WERI-Rb-1 (cell line): ENCODE measurements at regions not wholly inside any gene's neighbourhood (a gene's known extent, or its start where the extent isn't known, plus 50 kb on each side); places are given as distances from the start of the nearest gene placed in this dataset.

Experiments
- DNase-seq: peaks from one replicate; pipeline ENCODE4 v3.0.0-alpha.2; 2020
- H3K27ac ChIP-seq: fragments of 250-450 bp; sonication (Bioruptor Pico); 2 replicates; pipeline ENCODE4 v1.5.1; 2020; ENCODE audit warnings: mild to moderate bottlenecking, moderate library complexity
- H3K27me3 ChIP-seq: fragments of 250-450 bp; sonication (Bioruptor Pico); 2 replicates; pipeline ENCODE4 v1.5.1; 2021; ENCODE audit warnings: mild to moderate bottlenecking, low read depth, moderate library complexity; ENCODE audit not compliant: insufficient read depth, severe bottlenecking
- H3K36me3 ChIP-seq: fragments of 250-450 bp; sonication (Bioruptor Pico); 2 replicates; pipeline ENCODE4 v1.5.1; 2020; ENCODE audit warnings: mild to moderate bottlenecking, moderate library complexity
- H3K4me3 ChIP-seq: 2 replicates; pipeline ENCODE4 v1.5.1; 2011; ENCODE audit warnings: low read depth, mild to moderate bottlenecking, control low read depth, low read length
- H3K9me3 ChIP-seq: fragments of 250-450 bp; sonication (Bioruptor Pico); 2 replicates; pipeline ENCODE4 v1.5.1; 2021; ENCODE audit warnings: mild to moderate bottlenecking, moderate library complexity; ENCODE audit not compliant: severe bottlenecking
- CTCF ChIP-seq: IDR thresholded peaks from 2 replicates; pipeline ENCODE4 v1.5.1; 2011; ENCODE audit warnings: low read depth, mild to moderate bottlenecking, control low read depth, inconsistent platforms, low read length

GRCh38 chr2:51151490-51152140, 119.7 kb upstream of the NRXN1 start:
- no peaks in the 10 kb centered on the region for H3K27me3 ChIP-seq
- H3K27ac ChIP-seq: no peak overlapping the region
- H3K4me3 ChIP-seq: no peak overlapping the region
- H3K9me3 ChIP-seq: peaks cover 5% of the 10 kb centered on the region
- no peaks in the 10 kb centered on the region for H3K36me3 ChIP-seq
- DNase-seq: no peak
- TF ChIP-seq CTCF: no peak

GRCh38 chr2:51149725-51150124, 117.8 kb upstream of the NRXN1 start:
- H3K4me3 ChIP-seq: no peak overlapping the region
- H3K9me3 ChIP-seq: peaks cover 5% of the 10 kb centered on the region
- no peak for TF ChIP-seq CTCF
- no peaks in the 10 kb centered on the region for H3K36me3 ChIP-seq
- no peaks in the 10 kb centered on the region for H3K27me3 ChIP-seq
- H3K27ac ChIP-seq: no peak overlapping the region
- no peak for DNase-seq

- Histone ChIP-seq H3K9me3 (no peaks in the 10 kb centered on the region), H3K27ac (no peak overlapping the region), H3K27me3 (no peaks in the 10 kb centered on the region), H3K4me3 (no peak overlapping the region), H3K36me3 (no peaks in the 10 kb centered on the region)
- no peak for TF ChIP-seq CTCF
- no peak for DNase-seq
Measured at GRCh38 chr2:51145761-51146160, 113.8 kb upstream of the NRXN1 start.

- no peaks in the 10 kb centered on the region for H3K36me3 ChIP-seq
- H3K27me3 ChIP-seq: no peaks in the 10 kb centered on the region
- no peak overlapping the region for H3K4me3 ChIP-seq
- H3K9me3 ChIP-seq: no peaks in the 10 kb centered on the region
- H3K27ac ChIP-seq: no peak overlapping the region
- no peak for DNase-seq
- no peak for TF ChIP-seq CTCF
Measured at GRCh38 chr2:51120754-51121280, 88.9 kb upstream of the NRXN1 start.

GRCh38 chr2:51111532-51111931, 79.6 kb upstream of the NRXN1 start:
- no peak for DNase-seq
- no peaks in the 10 kb centered on the region for H3K9me3 ChIP-seq
- no peak for TF ChIP-seq CTCF

GRCh38 chr2:51108794-51109193, 76.9 kb upstream of the NRXN1 start:
- no peak for TF ChIP-seq CTCF

More at GRCh38 chr2:51111532-51111931, 79.6 kb upstream of the NRXN1 start:
- Histone ChIP-seq H3K27ac (no peak overlapping the region), H3K27me3 (no peaks in the 10 kb centered on the region), H3K4me3 (no peak overlapping the region), H3K36me3 (no peaks in the 10 kb centered on the region)

More at GRCh38 chr2:51108794-51109193, 76.9 kb upstream of the NRXN1 start:
- Histone ChIP-seq H3K27ac (no peak overlapping the region), H3K9me3 (no peaks in the 10 kb centered on the region), H3K4me3 (no peak overlapping the region), H3K36me3 (no peaks in the 10 kb centered on the region), H3K27me3 (no peaks in the 10 kb centered on the region)
- DNase-seq: no peak
